KG1 (cell line): ENCODE measurements at regions not wholly inside any gene's neighbourhood (a gene's known extent, or its start where the extent isn't known, plus 50 kb on each side); places are given as distances from the start of the nearest gene placed in this dataset.

Experiments
- DNase-seq: peaks from one replicate; lab custom pipeline; 2025; lab: John Stamatoyannopoulos, UW

DNA sequence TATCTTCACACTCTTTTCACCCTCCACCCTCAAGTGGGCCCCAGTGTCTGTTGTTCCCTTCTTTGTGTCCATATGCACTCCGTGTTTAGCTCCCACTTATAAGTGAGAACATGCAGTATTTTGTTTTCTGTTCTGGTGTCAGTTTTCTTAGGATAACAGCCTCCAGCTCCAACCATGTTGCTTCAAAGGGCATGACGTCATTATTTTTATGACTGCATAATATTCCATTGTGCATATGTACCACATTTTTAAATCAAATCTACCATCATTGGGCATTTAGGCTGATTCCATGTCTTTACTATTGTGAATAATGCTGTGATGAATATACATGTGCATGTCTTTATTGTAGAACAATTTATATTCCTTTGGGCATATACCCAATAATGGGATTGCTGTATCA, 140.3 kb downstream of the LYPLAL1 start:
- DNase-seq: no peak

DNA sequence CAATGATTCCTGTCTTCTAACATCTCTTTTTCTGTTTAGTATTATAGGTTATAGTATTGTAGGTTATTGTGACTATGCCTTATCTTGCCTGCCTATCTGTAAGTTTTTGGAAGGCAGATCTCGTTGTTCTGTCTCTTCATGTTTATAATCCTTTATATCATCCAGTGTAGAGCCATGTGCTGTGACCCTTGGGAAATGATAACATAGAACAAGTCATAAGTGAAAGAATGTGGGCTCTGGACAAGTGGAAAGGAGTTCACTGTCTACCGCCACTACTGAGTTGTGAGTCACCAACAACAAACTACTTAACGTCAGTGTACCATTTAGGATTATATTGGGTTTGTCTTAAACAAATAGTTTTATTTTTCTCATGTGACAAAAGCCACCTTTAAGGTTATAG, 139.3 kb downstream of the LYPLAL1 start:
- no peak for DNase-seq

DNA sequence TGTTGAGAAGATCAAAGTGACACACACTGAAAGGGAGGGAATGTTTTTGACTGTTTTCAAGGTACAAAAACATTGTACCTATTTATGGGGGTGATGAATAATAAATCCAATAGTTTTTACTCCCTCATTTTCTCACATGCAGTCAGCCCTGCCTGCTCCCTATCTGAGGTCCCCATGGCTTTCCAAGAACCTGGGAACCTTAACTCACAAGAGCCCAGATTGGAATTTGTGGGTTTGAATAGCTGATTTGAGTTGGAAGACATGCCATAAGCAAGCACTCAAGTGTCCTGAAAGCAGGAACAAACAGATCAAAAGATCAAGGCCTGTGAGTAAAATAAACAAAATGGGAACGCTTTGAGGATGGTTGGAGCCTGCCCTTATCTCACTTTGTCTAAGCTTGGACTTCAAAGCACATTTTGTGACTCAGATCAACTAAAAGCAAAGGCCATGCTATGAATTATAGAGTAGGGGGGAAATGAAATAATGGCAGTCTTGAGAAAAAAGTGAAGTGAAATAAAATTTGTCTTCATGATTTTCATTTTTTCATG, 136.6 kb downstream of the LYPLAL1 start:
- DNase-seq: no peak

GRCh38 chr1:219308367-219308766, 134.7 kb downstream of the LYPLAL1 start:
- DNase-seq: no peak

GRCh38 chr1:219304227-219305226, 130.8 kb downstream of the LYPLAL1 start:
- DNase-seq: no peak

DNA sequence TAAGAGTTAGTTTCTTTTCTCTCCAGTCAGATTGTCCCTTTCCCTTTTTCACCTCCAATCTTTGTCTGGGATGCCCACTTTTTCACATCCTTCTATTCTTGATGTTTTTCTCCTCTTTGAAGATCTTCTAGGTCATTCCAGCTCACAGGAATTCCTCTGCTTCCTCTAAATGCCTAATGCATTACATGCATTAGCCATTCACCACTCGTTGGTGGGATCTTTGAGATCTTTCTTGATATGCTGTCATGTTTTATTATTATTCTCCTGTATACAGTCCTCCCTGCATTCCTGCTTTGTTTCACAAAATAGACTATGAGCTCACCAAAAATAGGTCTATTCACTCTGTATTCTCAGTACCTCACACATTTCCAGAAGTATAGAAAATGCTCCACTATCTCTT, 129.0 kb downstream of the LYPLAL1 start:
- no peak for DNase-seq

DNA sequence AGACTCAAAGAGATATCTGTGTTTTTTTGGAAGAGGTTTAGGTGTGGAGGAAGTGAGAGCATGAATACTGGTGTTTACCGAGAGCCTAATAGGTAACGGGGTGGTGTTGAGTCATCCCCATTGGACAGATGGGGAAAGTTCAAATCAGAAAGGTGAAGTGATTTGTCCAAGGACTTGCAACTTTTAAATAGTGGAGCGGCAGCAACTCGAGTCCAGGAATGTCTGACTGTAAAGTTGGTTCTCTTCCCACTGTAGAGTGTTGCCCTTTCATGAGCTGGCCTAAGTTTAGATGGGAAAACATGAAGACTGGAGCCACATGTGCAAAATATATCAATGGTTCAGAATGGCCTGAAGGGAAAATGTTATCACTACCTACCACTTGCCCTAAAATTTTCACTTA, 125.7 kb downstream of the LYPLAL1 start:
- DNase-seq: no peak

DNA sequence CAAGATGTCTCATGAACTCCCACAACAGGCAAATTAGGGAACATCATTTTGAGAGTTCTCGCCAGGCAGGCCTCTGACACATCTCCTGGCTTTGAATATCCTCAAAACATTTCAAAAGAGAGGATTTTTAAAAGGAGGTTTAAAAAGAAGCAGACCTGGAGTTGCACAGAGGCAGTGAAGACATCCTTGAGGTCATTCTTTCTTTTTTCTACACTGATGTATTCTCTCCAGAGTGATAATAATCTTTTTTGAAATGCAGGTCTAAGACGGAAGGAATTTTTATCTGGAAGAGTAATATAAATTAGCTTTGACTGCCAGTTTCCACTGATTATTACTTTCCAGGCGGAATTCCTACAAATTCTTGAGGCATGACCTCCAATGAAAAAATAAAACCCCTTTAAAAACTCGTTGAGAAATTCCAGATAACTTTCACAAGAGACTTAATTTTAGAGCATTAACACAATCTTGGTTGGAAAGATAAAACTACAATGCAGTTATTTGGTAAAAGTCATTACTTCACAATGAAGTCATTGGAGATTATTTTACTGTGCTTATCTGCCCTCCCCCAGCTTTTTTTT, 125.0 kb downstream of the LYPLAL1 start:
- no peak for DNase-seq

DNA sequence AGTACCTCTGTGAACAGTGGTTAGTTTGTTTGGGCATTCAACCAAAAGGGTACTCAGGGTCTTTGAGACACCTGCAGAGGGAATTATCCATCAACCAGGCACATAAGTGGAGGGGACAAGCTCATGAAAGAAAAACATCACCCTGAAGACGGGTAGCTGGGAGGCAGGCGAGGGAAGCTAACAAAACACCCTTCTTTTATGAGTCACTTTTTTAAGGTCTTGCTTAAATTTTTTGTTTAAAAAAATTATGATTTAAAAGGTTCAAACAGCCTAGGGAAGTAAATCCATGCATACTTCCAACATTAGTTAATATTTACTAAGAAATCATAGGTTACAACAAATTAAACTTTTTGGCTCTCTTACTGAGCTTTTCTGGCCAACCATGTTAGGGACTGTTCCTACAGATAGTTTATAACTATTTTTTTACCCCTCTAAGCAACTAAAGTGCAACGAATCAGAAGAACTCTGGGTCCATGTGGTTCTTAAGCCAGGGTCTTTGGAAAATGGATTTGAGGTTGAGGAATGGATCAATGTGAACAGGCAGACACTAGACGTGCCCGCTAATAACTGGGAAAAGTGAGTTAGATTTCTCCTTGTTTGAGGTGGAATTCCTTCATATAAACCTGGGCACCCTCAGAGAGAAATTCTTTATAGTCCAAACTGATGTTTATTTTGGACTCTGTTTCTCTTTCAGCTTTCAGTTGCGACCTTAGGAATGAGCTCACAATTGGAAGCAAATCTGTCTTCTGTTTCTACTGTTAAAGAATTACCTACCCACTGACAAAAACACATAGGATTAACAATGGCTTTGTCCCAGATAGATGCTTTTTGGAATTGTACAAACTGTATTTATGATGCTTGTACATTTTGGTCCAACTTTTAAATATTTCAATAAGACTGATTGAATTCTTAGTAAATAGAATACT, 123.0 kb downstream of the LYPLAL1 start:
- no peak for DNase-seq

GRCh38 chr1:219294251-219294650, 120.6 kb downstream of the LYPLAL1 start:
- DNase-seq: no peak

DNA sequence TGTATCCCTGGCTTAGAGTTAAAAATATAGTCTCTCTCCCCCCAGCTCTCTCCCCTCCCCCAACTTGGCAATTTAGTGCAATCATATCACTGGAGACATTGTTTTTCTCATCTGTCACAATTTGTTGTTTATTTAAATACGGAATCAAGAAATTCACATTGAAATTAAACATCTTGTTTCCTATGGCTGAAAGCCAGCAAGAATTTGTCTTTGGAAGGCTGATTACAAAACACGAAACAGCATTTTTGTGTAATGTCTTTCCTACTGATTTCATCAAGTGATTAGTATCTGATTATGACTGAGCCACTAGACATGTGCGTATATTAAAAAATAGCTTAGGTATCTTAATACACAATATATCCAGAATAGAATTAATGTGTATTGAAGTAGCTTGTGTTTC, 119.7 kb downstream of the LYPLAL1 start:
- no peak for DNase-seq

DNA sequence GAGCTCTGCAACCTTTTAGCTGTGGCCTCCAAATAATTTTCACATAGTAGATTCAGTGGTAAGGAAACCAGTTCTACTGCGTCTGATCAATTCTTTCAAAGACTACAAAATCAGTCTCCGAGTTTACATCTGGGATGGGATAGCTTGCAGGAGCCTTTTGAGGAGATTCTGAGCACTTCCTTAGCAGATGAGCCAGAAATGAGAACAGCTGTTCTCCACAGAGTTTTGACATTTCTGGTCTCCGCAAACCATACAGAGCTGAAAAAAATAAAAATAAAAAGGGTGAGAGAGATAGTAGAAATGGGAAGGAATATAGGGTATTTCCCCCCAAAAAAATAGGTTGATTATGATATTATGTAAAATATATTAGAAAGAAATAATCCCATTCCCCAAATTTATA, 119.3 kb downstream of the LYPLAL1 start:
- no peak for DNase-seq

DNA sequence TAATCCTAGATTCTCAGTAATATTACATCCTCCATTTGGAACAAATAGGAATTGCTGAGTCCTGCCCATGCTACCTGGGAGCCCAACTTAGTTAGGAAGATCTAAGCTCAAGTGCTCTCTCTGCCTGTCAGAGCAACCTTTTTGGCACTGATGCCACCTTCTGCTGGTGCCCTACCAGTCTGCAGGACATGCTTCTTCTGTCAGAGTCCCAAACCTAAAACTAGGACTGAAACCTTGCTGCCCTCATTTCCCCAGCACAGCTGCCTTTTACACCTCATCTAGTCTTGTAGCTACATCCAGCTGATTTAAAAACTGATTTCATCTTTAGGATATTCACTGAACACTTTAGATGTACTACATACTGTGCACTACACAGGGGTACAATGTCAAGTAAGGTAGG, 118.7 kb downstream of the LYPLAL1 start:
- no peak for DNase-seq

- no peak for DNase-seq
Observed at GRCh38 chr1:219289171-219289570, 115.5 kb downstream of the LYPLAL1 start.

DNA sequence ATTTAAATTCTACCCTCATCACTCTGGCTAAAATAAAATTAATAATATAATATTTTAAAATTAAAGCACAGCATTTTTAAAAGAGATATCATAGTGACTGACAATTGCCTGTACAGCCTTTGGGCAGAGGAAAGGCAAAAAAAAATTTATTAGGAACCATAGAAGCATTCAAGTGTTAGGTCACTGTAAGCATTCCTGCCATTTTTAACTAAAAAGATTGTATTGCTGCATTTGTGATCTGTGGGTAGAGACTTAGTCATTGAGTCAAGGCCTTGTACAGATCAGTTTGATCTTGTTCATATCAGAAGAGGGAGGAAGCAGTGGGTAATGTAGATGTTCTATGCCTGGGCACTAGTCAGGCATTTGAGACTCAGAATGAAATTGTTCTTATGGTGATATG, 109.9 kb downstream of the LYPLAL1 start:
- no peak for DNase-seq

- DNase-seq: no peak
Observed at GRCh38 chr1:219281831-219282230, 108.2 kb downstream of the LYPLAL1 start.

DNA sequence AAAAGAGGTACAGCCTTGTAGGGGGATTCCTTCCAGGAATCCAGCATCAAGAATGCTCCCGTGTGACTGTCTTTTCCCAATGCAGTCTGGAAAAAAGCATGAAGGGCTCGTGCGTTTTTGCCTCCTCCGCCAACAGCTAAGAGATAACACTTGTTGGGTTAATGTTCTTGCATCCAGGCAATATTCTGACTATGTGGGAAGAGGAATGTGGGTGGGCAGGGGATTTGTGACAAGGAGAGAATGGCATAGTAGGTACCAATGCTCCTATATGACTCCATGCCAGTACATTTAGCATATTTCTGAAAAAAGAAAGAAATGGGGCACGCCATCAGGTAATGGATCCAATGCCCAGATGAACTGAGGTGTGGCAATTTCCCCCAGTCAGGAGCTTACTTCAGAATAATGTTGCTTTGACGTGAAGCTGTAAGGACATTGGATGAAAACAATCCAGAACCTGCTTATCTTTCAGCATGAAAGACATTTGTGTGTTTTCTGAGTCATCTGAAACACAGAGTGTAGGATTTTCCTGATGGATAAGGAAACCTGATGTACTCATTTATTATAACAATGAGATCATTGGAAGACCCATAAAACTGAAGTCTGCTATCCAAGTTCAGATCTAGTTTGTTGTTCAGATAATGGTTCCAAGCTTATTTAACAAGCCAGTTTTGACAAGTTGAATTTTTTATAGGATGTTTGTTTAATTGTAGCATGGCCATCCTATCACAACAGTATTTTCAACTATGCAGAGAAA, 105.5 kb downstream of the LYPLAL1 start:
- DNase-seq: no peak

DNA sequence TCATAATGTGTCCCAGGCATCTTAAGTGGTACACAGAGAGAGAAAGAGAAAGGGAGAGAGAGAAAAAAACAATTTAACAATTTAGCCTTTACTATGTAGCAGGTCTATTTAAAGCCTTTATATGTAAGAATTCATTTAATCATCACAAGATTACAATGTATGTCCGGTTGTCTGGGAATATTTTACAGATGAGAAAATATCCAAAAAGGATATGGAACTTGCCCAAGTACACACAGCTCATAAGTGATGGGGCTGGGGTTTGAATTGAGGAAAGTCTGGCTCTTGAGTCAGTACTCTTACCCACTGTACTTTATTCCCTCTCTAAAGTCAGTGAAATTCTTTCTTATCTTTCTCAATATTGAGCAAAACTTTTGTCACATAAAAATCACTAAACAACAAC, 104.6 kb downstream of the LYPLAL1 start:
- DNase-seq: no peak

DNA sequence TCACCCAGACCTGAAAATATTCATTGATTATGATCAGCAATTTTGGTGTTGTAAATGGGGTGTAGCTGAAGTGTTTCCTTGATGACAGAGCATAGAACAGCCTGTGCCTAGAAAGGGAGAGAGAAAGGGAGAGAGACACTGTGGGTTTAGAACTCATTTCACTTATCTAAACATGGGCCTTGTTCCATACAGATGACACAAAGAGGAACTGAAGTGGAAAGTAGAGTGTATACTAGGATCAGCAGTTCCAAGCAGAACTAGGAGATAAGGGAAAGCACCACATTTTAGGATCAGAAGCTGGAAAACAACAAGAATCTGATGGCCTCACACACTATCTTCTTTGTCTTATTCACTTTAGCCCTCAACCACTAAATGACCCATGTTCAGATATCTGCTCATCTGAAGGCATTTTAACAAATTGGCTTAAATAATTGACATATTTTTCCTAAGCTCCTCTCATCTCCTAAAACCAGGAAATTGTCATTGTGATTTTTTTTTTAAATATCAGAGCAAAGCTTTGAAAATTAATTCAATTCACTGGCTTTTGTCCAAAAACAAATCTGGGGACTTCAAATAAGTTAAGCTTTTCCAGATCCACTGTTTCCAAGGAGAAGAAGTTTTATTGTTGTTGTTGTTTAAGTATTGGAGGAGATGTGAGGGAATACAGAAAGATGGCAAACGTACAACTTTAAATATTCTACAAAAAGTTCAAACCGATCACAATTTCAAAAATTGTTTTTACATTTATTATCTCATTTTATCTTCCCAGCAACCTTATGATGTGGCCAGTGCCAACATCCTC, 103.8 kb downstream of the LYPLAL1 start:
- DNase-seq: no peak

- DNase-seq: no peak
Observed at GRCh38 chr1:219276049-219276738, 102.5 kb downstream of the LYPLAL1 start.
